Astrocyte (in vitro differentiated cells and primary cell): ENCODE measurements at regions not wholly inside any gene's neighbourhood (a gene's known extent, or its start where the extent isn't known, plus 50 kb on each side); places are given as distances from the start of the nearest gene placed in this dataset.

ENCODE experiments used
- DNase-seq: peaks from one replicate; pipeline ENCODE4 v3.0.0-alpha.2; 2010; ENCODE audit warnings: low read depth
- FAIRE-seq: peaks from 2 replicates; lab custom pipeline; 2011; peaks lifted over from hg19 to GRCh38; lab: Jason Lieb, UNC
- H2AFZ ChIP-seq: 2 replicates; pipeline ENCODE4 v1.6.0; 2012; ENCODE audit warnings: low read depth, low read length, inconsistent platforms
- H3K27ac ChIP-seq: 2 replicates; pipeline ENCODE4 v1.5.1; 2011; ENCODE audit warnings: low read depth, low read length, inconsistent platforms
- H3K27me3 ChIP-seq: 2 replicates; pipeline ENCODE4 v1.6.0; 2011; ENCODE audit warnings: low read length, inconsistent platforms; ENCODE audit not compliant: insufficient read depth
- H3K36me3 ChIP-seq: 2 replicates; pipeline ENCODE4 v1.5.1; 2011; ENCODE audit warnings: low read length, inconsistent platforms; ENCODE audit not compliant: insufficient read depth
- H3K4me1 ChIP-seq: 2 replicates; pipeline ENCODE4 v1.5.1; 2011; ENCODE audit warnings: low read length, inconsistent platforms; ENCODE audit not compliant: insufficient read depth
- H3K4me2 ChIP-seq: 2 replicates; pipeline ENCODE4 v1.6.0; 2012; ENCODE audit warnings: low read length, inconsistent platforms
- H3K4me3 ChIP-seq: 2 replicates; pipeline ENCODE4 v1.5.1; 2011; ENCODE audit warnings: low read depth, mild to moderate bottlenecking, low read length, inconsistent platforms; ENCODE audit not compliant: insufficient read depth
- H3K79me2 ChIP-seq: 2 replicates; pipeline ENCODE4 v1.6.0; 2012; ENCODE audit warnings: mild to moderate bottlenecking, low read length, inconsistent platforms; ENCODE audit not compliant: insufficient read depth
- H3K9ac ChIP-seq: 2 replicates; pipeline ENCODE4 v1.6.0; 2012; ENCODE audit warnings: mild to moderate bottlenecking, low read length, inconsistent platforms
- H3K9me3 ChIP-seq: 2 replicates; pipeline ENCODE4 v1.5.1; 2012; ENCODE audit warnings: low read depth, mild to moderate bottlenecking, low read length, inconsistent platforms; ENCODE audit not compliant: insufficient read depth
- H4K20me1 ChIP-seq: 2 replicates; pipeline ENCODE4 v1.6.0; 2012; ENCODE audit warnings: low read length, inconsistent platforms; ENCODE audit not compliant: insufficient read depth
- H3K27ac Mint-ChIP-seq: one replicate; pipeline ENCODE4 v1.8.0; 2021; ENCODE audit warnings: mild to moderate bottlenecking, mixed read lengths; ENCODE audit not compliant: unreplicated experiment
- H3K27me3 Mint-ChIP-seq: one replicate; pipeline ENCODE4 v1.8.0; 2021; ENCODE audit warnings: low read depth, mixed read lengths; ENCODE audit not compliant: unreplicated experiment
- H3K36me3 Mint-ChIP-seq: one replicate; pipeline ENCODE4 v1.8.0; 2021; ENCODE audit warnings: low read depth, mixed read lengths; ENCODE audit not compliant: unreplicated experiment
- H3K4me1 Mint-ChIP-seq: one replicate; pipeline ENCODE4 v1.8.0; 2021; ENCODE audit warnings: low read depth, mixed read lengths; ENCODE audit not compliant: unreplicated experiment
- H3K4me3 Mint-ChIP-seq: one replicate; pipeline ENCODE4 v1.8.0; 2021; ENCODE audit warnings: mild to moderate bottlenecking, moderate library complexity, mixed read lengths; ENCODE audit not compliant: unreplicated experiment
- H3K9me3 Mint-ChIP-seq: one replicate; pipeline ENCODE4 v1.8.0; 2021; ENCODE audit warnings: mild to moderate bottlenecking, mixed read lengths; ENCODE audit not compliant: unreplicated experiment
- CTCF ChIP-seq: IDR thresholded peaks from 2 replicates; pipeline ENCODE4 v1.5.1; 2011; ENCODE audit warnings: low read depth, mild to moderate bottlenecking, inconsistent platforms, low read length, moderate library complexity; ENCODE audit not compliant: insufficient read depth
- EZH2 ChIP-seq: IDR thresholded peaks from 2 replicates; pipeline ENCODE4 v1.6.1; 2012; ENCODE audit warnings: mild to moderate bottlenecking, low read length, inconsistent platforms; ENCODE audit not compliant: insufficient read depth

- DNase-seq (no peak), FAIRE-seq (no peak)
- H3K4me1 ChIP-seq = peaks cover 7% of the 10 kb centered on the region
- peaks cover 2% of the 10 kb centered on the region for H3K4me1 Mint-ChIP-seq
- H3K9me3 ChIP-seq = no peaks in the 10 kb centered on the region
- no peak overlapping the region for H3K4me3 ChIP-seq
- H3K79me2 ChIP-seq = no peaks in the 10 kb centered on the region
- no peak overlapping the region for H3K4me3 Mint-ChIP-seq
- no peak overlapping the region for H3K4me2 ChIP-seq
- H3K9ac ChIP-seq = no peak overlapping the region
- H4K20me1 ChIP-seq = no peaks in the 10 kb centered on the region
- no peak for TF ChIP-seq CTCF
- TF ChIP-seq EZH2 = no peak
- no peaks in the 10 kb centered on the region for H3K27me3 ChIP-seq
- H2AFZ ChIP-seq = no peak overlapping the region
- no peaks in the 10 kb centered on the region for H3K36me3 Mint-ChIP-seq
- no peaks in the 10 kb centered on the region for H3K9me3 Mint-ChIP-seq
- no peaks in the 10 kb centered on the region for H3K36me3 ChIP-seq
- no peaks in the 10 kb centered on the region for H3K27me3 Mint-ChIP-seq
- H3K27ac ChIP-seq = no peak overlapping the region
- no peak overlapping the region for H3K27ac Mint-ChIP-seq
These were observed 123.6 kb upstream of the ANK3 start for GRCh38 chr10:60513281-60513680.

DNA sequence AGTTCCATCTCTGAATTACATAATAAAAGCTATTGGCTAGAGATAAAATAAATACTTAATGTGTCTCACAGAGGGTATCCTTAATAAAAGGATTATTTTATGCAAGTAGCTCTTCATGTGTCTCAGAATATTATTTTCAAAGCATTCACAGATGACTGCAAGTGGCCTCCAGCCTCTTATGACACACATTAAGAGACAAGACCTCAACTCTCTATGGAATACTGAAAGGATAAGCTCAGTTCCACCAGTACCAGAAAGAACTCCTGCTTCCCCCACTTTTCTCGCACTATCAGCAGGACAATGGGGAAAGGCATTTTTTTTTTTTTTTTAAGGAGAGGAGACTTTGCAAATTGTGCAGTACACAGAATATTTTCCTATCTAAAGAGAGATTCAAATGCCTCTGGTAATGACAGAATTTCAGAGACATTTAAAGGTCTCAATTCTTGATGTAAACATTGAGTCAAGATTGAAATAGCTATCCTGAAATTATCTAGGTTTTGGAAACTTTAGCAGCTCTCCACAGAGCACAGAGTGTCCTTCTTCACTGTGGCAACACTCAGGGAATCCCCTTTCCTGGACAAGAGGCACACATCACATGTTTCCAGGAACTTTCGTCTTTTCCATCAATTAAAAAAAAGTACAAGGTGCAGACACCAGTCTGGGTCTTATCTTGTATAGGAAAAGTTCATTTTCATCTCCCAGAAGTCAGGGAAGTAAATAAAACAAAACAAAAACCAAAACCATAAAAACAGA, 122.0 kb upstream of the ANK3 start:
- no peak overlapping the region for H3K4me2 ChIP-seq
- no peak overlapping the region for H3K27ac ChIP-seq
- Mint-ChIP-seq H3K27me3 (no peaks in the 10 kb centered on the region), H3K27ac (no peak overlapping the region), H3K9me3 (no peaks in the 10 kb centered on the region), H3K4me1 (peaks cover 2% of the 10 kb centered on the region), H3K4me3 (no peak overlapping the region), H3K36me3 (no peaks in the 10 kb centered on the region)
- no peaks in the 10 kb centered on the region for H4K20me1 ChIP-seq
- DNase-seq (no peak), FAIRE-seq (no peak)
- no peak overlapping the region for H3K9ac ChIP-seq
- H2AFZ ChIP-seq = no peak overlapping the region
- H3K4me1 ChIP-seq = no peaks in the 10 kb centered on the region
- no peak for TF ChIP-seq EZH2
- no peak for TF ChIP-seq CTCF
- no peaks in the 10 kb centered on the region for H3K9me3 ChIP-seq
- no peak overlapping the region for H3K4me3 ChIP-seq
- H3K79me2 ChIP-seq = no peaks in the 10 kb centered on the region
- no peaks in the 10 kb centered on the region for H3K27me3 ChIP-seq
- H3K36me3 ChIP-seq = no peaks in the 10 kb centered on the region

DNA sequence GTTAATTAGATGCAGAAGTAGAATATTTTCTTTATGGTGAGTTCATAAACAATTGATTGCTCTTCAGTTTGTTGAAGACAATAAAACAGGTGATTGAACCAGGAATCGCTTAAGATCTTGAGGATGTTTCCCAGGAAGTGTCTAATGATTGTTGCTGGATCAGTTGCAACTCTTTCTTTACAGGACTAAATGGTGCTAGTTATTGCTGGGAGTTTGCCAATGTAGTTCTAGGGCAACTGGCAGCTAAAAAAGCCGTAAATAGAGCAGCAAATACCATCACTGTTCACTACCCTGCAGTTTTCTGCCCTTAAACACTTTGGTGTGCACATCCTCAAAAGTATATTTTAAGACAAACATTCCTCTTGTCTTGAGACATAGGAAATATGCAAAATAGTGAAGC, 119.2 kb upstream of the ANK3 start:
- no peaks in the 10 kb centered on the region for H3K9me3 Mint-ChIP-seq
- Histone ChIP-seq H3K4me2 (no peak overlapping the region), H3K36me3 (no peaks in the 10 kb centered on the region), H3K79me2 (no peaks in the 10 kb centered on the region), H3K4me3 (no peak overlapping the region), H3K9me3 (no peaks in the 10 kb centered on the region), H2AFZ (no peak overlapping the region), H3K27ac (no peak overlapping the region), H3K9ac (no peak overlapping the region), H4K20me1 (no peaks in the 10 kb centered on the region), H3K27me3 (no peaks in the 10 kb centered on the region), H3K4me1 (no peaks in the 10 kb centered on the region)
- no peak for DNase-seq
- no peaks in the 10 kb centered on the region for H3K27me3 Mint-ChIP-seq
- TF ChIP-seq EZH2 = no peak
- no peak for TF ChIP-seq CTCF
- no peak overlapping the region for H3K27ac Mint-ChIP-seq
- no peak overlapping the region for H3K4me3 Mint-ChIP-seq
- H3K36me3 Mint-ChIP-seq = no peaks in the 10 kb centered on the region
- FAIRE-seq = no peak
- peaks cover 2% of the 10 kb centered on the region for H3K4me1 Mint-ChIP-seq
